ENCODE measurements at regions not wholly inside any gene's neighbourhood (a gene's known extent, or its start where the extent isn't known, plus 50 kb on each side); places are given as distances from the start of the nearest gene placed in this dataset.

- Histone ChIP-seq H3K4me3 (ENCODE audit: insufficient read depth, low read depth, low read length) (no peak overlapping the region), H3K36me3 (replicated peaks; ENCODE audit: control insufficient read depth, insufficient read depth, low read length) (no peaks in the 10 kb centered on the region), H3K27me3 (ENCODE audit: control insufficient read depth, insufficient read depth, low read length) (no peaks in the 10 kb centered on the region)
- DNase-seq, result no peak
These were observed 167.1 kb upstream of the ATXN1 start for GRCh38 chr6:16928387-16928786.

- no peaks in the 10 kb centered on the region for H3K27me3 ChIP-seq (ENCODE audit: control insufficient read depth, insufficient read depth, low read length)
- H3K4me3 ChIP-seq (ENCODE audit: insufficient read depth, low read depth, low read length), result no peak overlapping the region
- DNase-seq, result no peak
- H3K36me3 ChIP-seq (replicated peaks; ENCODE audit: control insufficient read depth, insufficient read depth, low read length), result no peaks in the 10 kb centered on the region
These were observed 165.9 kb upstream of the ATXN1 start for GRCh38 chr6:16927205-16927604.

GRCh38 chr6:16925461-16925860 lies 164.2 kb upstream of the ATXN1 start:
- H3K4me3 ChIP-seq (ENCODE audit: insufficient read depth, low read depth, low read length), result no peak overlapping the region
- DNase-seq, result no peak

GRCh38 chr6:16922282-16922681 lies 161.0 kb upstream of the ATXN1 start:
- Histone ChIP-seq H3K27me3 (ENCODE audit: control insufficient read depth, insufficient read depth, low read length) (no peaks in the 10 kb centered on the region), H3K4me3 (ENCODE audit: insufficient read depth, low read depth, low read length) (no peak overlapping the region), H3K36me3 (replicated peaks; ENCODE audit: control insufficient read depth, insufficient read depth, low read length) (no peaks in the 10 kb centered on the region)
- no peak for DNase-seq

More at GRCh38 chr6:16925461-16925860, 164.2 kb upstream of the ATXN1 start:
- Histone ChIP-seq H3K36me3 (replicated peaks; ENCODE audit: control insufficient read depth, insufficient read depth, low read length) (no peaks in the 10 kb centered on the region), H3K27me3 (ENCODE audit: control insufficient read depth, insufficient read depth, low read length) (no peaks in the 10 kb centered on the region)

GRCh38 chr6:16921399-16922110 lies 160.3 kb upstream of the ATXN1 start:
- Histone ChIP-seq H3K4me3 (ENCODE audit: insufficient read depth, low read depth, low read length) (no peak overlapping the region), H3K36me3 (replicated peaks; ENCODE audit: control insufficient read depth, insufficient read depth, low read length) (no peaks in the 10 kb centered on the region), H3K27me3 (ENCODE audit: control insufficient read depth, insufficient read depth, low read length) (no peaks in the 10 kb centered on the region)
- DNase-seq, result no peak

- H3K36me3 ChIP-seq (replicated peaks; ENCODE audit: control insufficient read depth, insufficient read depth, low read length), result no peaks in the 10 kb centered on the region
- DNase-seq, result no peak
- no peaks in the 10 kb centered on the region for H3K27me3 ChIP-seq (ENCODE audit: control insufficient read depth, insufficient read depth, low read length)
- H3K4me3 ChIP-seq (ENCODE audit: insufficient read depth, low read depth, low read length), result no peak overlapping the region
These were observed 157.3 kb upstream of the ATXN1 start for GRCh38 chr6:16918586-16918985.

- H3K27me3 ChIP-seq (ENCODE audit: control insufficient read depth, insufficient read depth, low read length), result no peaks in the 10 kb centered on the region
- no peak for DNase-seq
- no peak overlapping the region for H3K4me3 ChIP-seq (ENCODE audit: insufficient read depth, low read depth, low read length)
- no peaks in the 10 kb centered on the region for H3K36me3 ChIP-seq (replicated peaks; ENCODE audit: control insufficient read depth, insufficient read depth, low read length)
These were observed 152.9 kb upstream of the ATXN1 start for GRCh38 chr6:16914184-16914583.

GRCh38 chr6:16912756-16913155 lies 151.5 kb upstream of the ATXN1 start:
- Histone ChIP-seq H3K4me3 (ENCODE audit: insufficient read depth, low read depth, low read length) (no peak overlapping the region), H3K27me3 (ENCODE audit: control insufficient read depth, insufficient read depth, low read length) (no peaks in the 10 kb centered on the region), H3K36me3 (replicated peaks; ENCODE audit: control insufficient read depth, insufficient read depth, low read length) (no peaks in the 10 kb centered on the region)
- no peak for DNase-seq

- DNase-seq, result no peak
- no peak overlapping the region for H3K4me3 ChIP-seq (ENCODE audit: insufficient read depth, low read depth, low read length)
- no peaks in the 10 kb centered on the region for H3K27me3 ChIP-seq (ENCODE audit: control insufficient read depth, insufficient read depth, low read length)
- no peaks in the 10 kb centered on the region for H3K36me3 ChIP-seq (replicated peaks; ENCODE audit: control insufficient read depth, insufficient read depth, low read length)
These were observed 149.8 kb upstream of the ATXN1 start for GRCh38 chr6:16911088-16911487.

GRCh38 chr6:16909658-16910360 lies 148.5 kb upstream of the ATXN1 start:
- no peaks in the 10 kb centered on the region for H3K27me3 ChIP-seq (ENCODE audit: control insufficient read depth, insufficient read depth, low read length)
- no peaks in the 10 kb centered on the region for H3K36me3 ChIP-seq (replicated peaks; ENCODE audit: control insufficient read depth, insufficient read depth, low read length)
- no peak for DNase-seq

GRCh38 chr6:16907991-16908390 lies 146.7 kb upstream of the ATXN1 start:
- Histone ChIP-seq H3K27me3 (ENCODE audit: control insufficient read depth, insufficient read depth, low read length) (no peaks in the 10 kb centered on the region), H3K36me3 (replicated peaks; ENCODE audit: control insufficient read depth, insufficient read depth, low read length) (no peaks in the 10 kb centered on the region), H3K4me3 (ENCODE audit: insufficient read depth, low read depth, low read length) (no peak overlapping the region)
- no peak for DNase-seq

More at GRCh38 chr6:16909658-16910360, 148.5 kb upstream of the ATXN1 start:
- H3K4me3 ChIP-seq (ENCODE audit: insufficient read depth, low read depth, low read length), result no peak overlapping the region

GRCh38 chr6:16904957-16905356 lies 143.7 kb upstream of the ATXN1 start:
- Histone ChIP-seq H3K36me3 (replicated peaks; ENCODE audit: control insufficient read depth, insufficient read depth, low read length) (no peaks in the 10 kb centered on the region), H3K27me3 (ENCODE audit: control insufficient read depth, insufficient read depth, low read length) (no peaks in the 10 kb centered on the region), H3K4me3 (ENCODE audit: insufficient read depth, low read depth, low read length) (no peak overlapping the region)
- DNase-seq, result no peak

GRCh38 chr6:16903470-16903869 lies 142.2 kb upstream of the ATXN1 start:
- Histone ChIP-seq H3K4me3 (ENCODE audit: insufficient read depth, low read depth, low read length) (no peak overlapping the region), H3K27me3 (ENCODE audit: control insufficient read depth, insufficient read depth, low read length) (no peaks in the 10 kb centered on the region), H3K36me3 (replicated peaks; ENCODE audit: control insufficient read depth, insufficient read depth, low read length) (no peaks in the 10 kb centered on the region)
- DNase-seq, result no peak

- Histone ChIP-seq H3K36me3 (replicated peaks; ENCODE audit: control insufficient read depth, insufficient read depth, low read length) (no peaks in the 10 kb centered on the region), H3K4me3 (ENCODE audit: insufficient read depth, low read depth, low read length) (no peak overlapping the region)
- DNase-seq, result no peak
These were observed 141.2 kb upstream of the ATXN1 start for GRCh38 chr6:16902502-16902901.

GRCh38 chr6:16901782-16902181 lies 140.5 kb upstream of the ATXN1 start:
- no peak overlapping the region for H3K4me3 ChIP-seq (ENCODE audit: insufficient read depth, low read depth, low read length)
- DNase-seq, result no peak
- H3K36me3 ChIP-seq (replicated peaks; ENCODE audit: control insufficient read depth, insufficient read depth, low read length), result no peaks in the 10 kb centered on the region

More at GRCh38 chr6:16902502-16902901, 141.2 kb upstream of the ATXN1 start:
- H3K27me3 ChIP-seq (ENCODE audit: control insufficient read depth, insufficient read depth, low read length), result no peaks in the 10 kb centered on the region

More at GRCh38 chr6:16901782-16902181, 140.5 kb upstream of the ATXN1 start:
- no peaks in the 10 kb centered on the region for H3K27me3 ChIP-seq (ENCODE audit: control insufficient read depth, insufficient read depth, low read length)
